Femur (tissue), 1 donor: ENCODE measurements at regions not wholly inside any gene's neighbourhood (a gene's known extent, or its start where the extent isn't known, plus 50 kb on each side); places are given as distances from the start of the nearest gene placed in this dataset.
A peak's percentile ranks its signal among the peaks of the same experiment; 100 is the strongest.

Source experiments
- DNase-seq: peaks from one replicate; pipeline ENCODE4 v3.0.0-alpha.2; 2017

GRCh38 chr9:14391620-14392019 lies 77.7 kb upstream of the NFIB start:
- no peak for DNase-seq

GRCh38 chr9:14389657-14390056 lies 75.7 kb upstream of the NFIB start:
- DNase-seq, result no peak

GRCh38 chr9:14389146-14389545 lies 75.2 kb upstream of the NFIB start:
- DNase-seq, result no peak

GRCh38 chr9:14383773-14384172 lies 69.8 kb upstream of the NFIB start:
- no peak for DNase-seq

- no peak for DNase-seq
These were observed 69.4 kb upstream of the NFIB start for GRCh38 chr9:14383294-14383693.

- DNase-seq, result no peak
These were observed 66.3 kb upstream of the NFIB start for GRCh38 chr9:14380061-14380836.

GRCh38 chr9:14379280-14379679 lies 65.3 kb upstream of the NFIB start:
- DNase-seq, result no peak

- no peak for DNase-seq
These were observed 59.8 kb upstream of the NFIB start for GRCh38 chr9:14373706-14374105.

GRCh38 chr9:14373336-14373666 lies 59.4 kb upstream of the NFIB start:
- no peak for DNase-seq

GRCh38 chr9:14372437-14373335 lies 58.7 kb upstream of the NFIB start:
- peak; percentile 71 for DNase-seq

GRCh38 chr9:14369011-14369410 lies 55.1 kb upstream of the NFIB start:
- DNase-seq, result no peak

GRCh38 chr9:14366076-14366475 lies 52.1 kb upstream of the NFIB start:
- DNase-seq, result peak; percentile 91

GRCh38 chr9:14365670-14366069 lies 51.7 kb upstream of the NFIB start:
- no peak for DNase-seq
